Ovary (tissue), 3 donors: ENCODE measurements at regions not wholly inside any gene's neighbourhood (a gene's known extent, or its start where the extent isn't known, plus 50 kb on each side); places are given as distances from the start of the nearest gene placed in this dataset.

Source experiments
- CTCF ChIP-seq, 3 donors: fragments of 450-650 bp in 2 of 3; fragments of 200-600 bp in 1 of 3; IDR thresholded peaks; one replicate each; pipeline versions ENCODE4 v1.5.1 to v1.8.0; 2016 to 2022; ENCODE audit warnings: antibody characterized with exemption in 3 of 3, mild to moderate bottlenecking in 1 of 3
- EP300 ChIP-seq: sonication (generic); formaldehyde crosslinking; IDR thresholded peaks from one replicate; pipeline ENCODE4 v1.6.1; 2017; ENCODE audit warnings: antibody characterized with exemption
- POLR2A ChIP-seq: fragments of 450-650 bp; IDR thresholded peaks from one replicate; pipeline ENCODE4 v1.6.1; 2017; ENCODE audit warnings: antibody characterized with exemption, mild to moderate bottlenecking, moderate library complexity
- donor health status: DM: no; HTN: no; CAD: no.

- TF ChIP-seq CTCF (IDR thresholded peaks at IDR 0.05) = no peak
- no peak for TF ChIP-seq POLR2A
- TF ChIP-seq EP300 = no peak
These were observed 253.1 kb upstream of the ADGRL4 start for GRCh38 chr1:79259390-79260336.
